ENCODE measurements at regions not wholly inside any gene's neighbourhood (a gene's known extent, or its start where the extent isn't known, plus 50 kb on each side); places are given as distances from the start of the nearest gene placed in this dataset.

DNA sequence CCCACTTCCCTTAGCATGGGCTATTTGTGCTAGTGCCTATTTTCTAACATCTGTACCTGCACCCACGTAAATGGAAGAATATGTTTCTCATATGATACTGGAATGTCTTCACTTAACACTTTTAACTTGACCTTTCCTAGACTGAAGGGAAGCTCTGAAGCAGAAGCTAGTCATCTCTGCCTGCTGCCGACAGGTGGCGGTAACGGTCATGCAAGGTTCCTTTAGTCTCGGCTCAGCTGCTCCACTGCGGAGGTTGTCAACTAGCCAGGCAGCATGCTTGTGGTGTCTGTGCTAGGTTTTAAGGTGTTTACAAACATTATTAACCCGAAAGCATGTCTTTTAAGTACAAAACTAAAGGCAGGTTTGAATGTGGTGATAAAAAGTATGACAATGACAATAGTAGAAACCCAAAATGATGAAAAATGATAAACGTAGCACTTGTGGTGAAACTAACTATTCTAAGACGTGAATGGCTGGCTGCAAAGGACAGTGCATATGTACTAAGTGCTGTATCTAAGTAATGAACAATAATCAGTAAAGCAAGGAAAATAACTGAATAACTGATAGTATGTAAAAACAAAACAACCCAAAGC, 117.2 kb downstream of the GRIN2B start:
- no peak for TF ChIP-seq BACH1 (IDR thresholded peaks at IDR 0.05; ENCODE audit: borderline replicate concordance)
- no peak for TF ChIP-seq ESRRA (IDR thresholded peaks at IDR 0.05; ENCODE audit: low read length)
- no peak for TF ChIP-seq TAF1 (IDR thresholded peaks at IDR 0.05; ENCODE audit: borderline replicate concordance, low read depth, low read length)
- TF ChIP-seq NRF1 (conservative IDR thresholded peaks at IDR 0.05; ENCODE audit: low read depth, low read length): no peak
- TF ChIP-seq YBX1 (IDR thresholded peaks at IDR 0.05): no peak

All from GM12878 (cell line).